ENCODE measurements at regions not wholly inside any gene's neighbourhood (a gene's known extent, or its start where the extent isn't known, plus 50 kb on each side); places are given as distances from the start of the nearest gene placed in this dataset.

GRCh38 chr2:15720561-15721307 lies 129.1 kb downstream of the DDX1 start:
- TF ChIP-seq CTCF (IDR thresholded peaks at IDR 0.05) = no peak
- no peak for TF ChIP-seq POLR2AphosphoS5 (IDR thresholded peaks at IDR 0.05)
